Activated CD4-positive, alpha-beta T cell treated with anti-CD3 and anti-CD28 coated beads, Interleukin-2, amount 10 ng/mL, durations not matched to agents 7 days and 5 days (primary cell): ENCODE measurements at regions not wholly inside any gene's neighbourhood (a gene's known extent, or its start where the extent isn't known, plus 50 kb on each side); places are given as distances from the start of the nearest gene placed in this dataset.
A peak's percentile ranks its signal among the peaks of the same experiment; 100 is the strongest.

ENCODE experiments used
- CTCF ChIA-PET: fragments of 350-600 bp; sonication (Branson Sonifier 250); formaldehyde crosslinking; loops from one replicate; lab custom pipeline; 2021; ENCODE audit warnings: antibody characterized with exemption; lab: Charles Lee
- POLR2A ChIA-PET: fragments of 350-600 bp; sonication (Branson Sonifier 250); formaldehyde crosslinking; loops from one replicate; lab custom pipeline; 2021; ENCODE audit warnings: antibody characterized with exemption; lab: Charles Lee
- DNase-seq: peaks from one replicate; pipeline ENCODE4 v3.0.0-alpha.2; 2020
- H3K27ac Mint-ChIP-seq: one replicate; pipeline ENCODE4 v1.8.0; 2021; ENCODE audit warnings: mild to moderate bottlenecking, moderate library complexity, mixed read lengths
- H3K27me3 Mint-ChIP-seq: one replicate; pipeline ENCODE4 v1.8.0; 2021; ENCODE audit warnings: mixed read lengths
- H3K36me3 Mint-ChIP-seq: one replicate; pipeline ENCODE4 v1.8.0; 2021; ENCODE audit warnings: low read depth, mixed read lengths
- H3K4me1 Mint-ChIP-seq: one replicate; pipeline ENCODE4 v1.8.0; 2021; ENCODE audit warnings: mixed read lengths
- H3K4me3 Mint-ChIP-seq: one replicate; pipeline ENCODE4 v1.8.0; 2021; ENCODE audit warnings: mild to moderate bottlenecking, moderate library complexity, mixed read lengths
- H3K9me3 Mint-ChIP-seq: one replicate; pipeline ENCODE4 v1.8.0; 2021; ENCODE audit warnings: mixed read lengths

DNA sequence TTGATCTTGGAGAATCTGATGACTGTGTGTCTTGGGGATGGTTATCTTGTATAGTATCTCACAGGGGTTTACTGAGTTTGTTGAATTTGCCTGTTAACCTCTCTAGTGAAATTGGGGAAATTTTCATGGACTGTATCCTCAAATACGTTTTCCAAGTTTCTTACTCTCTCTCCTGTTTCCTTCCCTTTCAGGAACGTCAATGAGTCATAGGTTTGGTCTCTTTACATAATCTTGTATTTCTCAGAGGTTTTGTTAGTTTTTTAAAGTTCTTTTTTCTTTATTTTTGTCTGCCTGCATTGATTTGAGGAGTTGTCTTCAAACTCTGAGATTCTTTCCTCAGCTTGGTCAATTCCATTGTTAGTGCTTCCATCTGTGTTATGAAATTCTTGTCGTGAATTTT, 227.7 kb upstream of the GPRIN3 start:
- peaks cover 8% of the 10 kb centered on the region for H3K4me1 Mint-ChIP-seq
- H3K9me3 Mint-ChIP-seq = no peaks in the 10 kb centered on the region
- no peaks in the 10 kb centered on the region for H3K36me3 Mint-ChIP-seq
- ChIA-PET CTCF (no interaction called here), POLR2A (no interaction called here)
- peaks cover 43% of the 10 kb centered on the region for H3K27me3 Mint-ChIP-seq
- no peak overlapping the region for H3K4me3 Mint-ChIP-seq
- H3K27ac Mint-ChIP-seq = no peak overlapping the region
- no peak for DNase-seq

DNA sequence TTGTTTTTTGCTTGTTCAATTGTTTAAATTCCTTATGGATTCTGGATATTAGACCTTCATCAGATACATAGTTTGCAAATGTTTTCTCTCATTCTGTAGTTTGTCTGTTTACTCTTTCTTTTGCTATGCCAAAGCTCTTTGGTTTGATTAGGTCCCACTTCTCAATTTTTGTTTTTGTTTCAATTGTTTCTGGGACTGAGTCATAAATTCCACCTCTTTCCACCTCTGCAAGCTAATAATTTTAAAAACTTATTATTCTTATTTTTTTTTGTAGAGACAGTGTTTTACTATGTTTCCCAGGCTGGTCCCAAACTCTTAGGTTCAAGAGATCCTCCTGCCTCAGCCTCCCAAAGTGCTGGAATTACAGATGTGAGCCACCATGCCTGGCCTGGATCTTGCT, 226.8 kb upstream of the GPRIN3 start:
- Mint-ChIP-seq H3K27me3 (peaks cover 43% of the 10 kb centered on the region), H3K4me1 (peaks cover under 1% of the 10 kb centered on the region), H3K4me3 (no peak overlapping the region), H3K36me3 (no peaks in the 10 kb centered on the region), H3K27ac (no peak overlapping the region), H3K9me3 (no peaks in the 10 kb centered on the region)
- DNase-seq = no peak
- ChIA-PET POLR2A (no interaction called here), CTCF (no interaction called here)

DNA sequence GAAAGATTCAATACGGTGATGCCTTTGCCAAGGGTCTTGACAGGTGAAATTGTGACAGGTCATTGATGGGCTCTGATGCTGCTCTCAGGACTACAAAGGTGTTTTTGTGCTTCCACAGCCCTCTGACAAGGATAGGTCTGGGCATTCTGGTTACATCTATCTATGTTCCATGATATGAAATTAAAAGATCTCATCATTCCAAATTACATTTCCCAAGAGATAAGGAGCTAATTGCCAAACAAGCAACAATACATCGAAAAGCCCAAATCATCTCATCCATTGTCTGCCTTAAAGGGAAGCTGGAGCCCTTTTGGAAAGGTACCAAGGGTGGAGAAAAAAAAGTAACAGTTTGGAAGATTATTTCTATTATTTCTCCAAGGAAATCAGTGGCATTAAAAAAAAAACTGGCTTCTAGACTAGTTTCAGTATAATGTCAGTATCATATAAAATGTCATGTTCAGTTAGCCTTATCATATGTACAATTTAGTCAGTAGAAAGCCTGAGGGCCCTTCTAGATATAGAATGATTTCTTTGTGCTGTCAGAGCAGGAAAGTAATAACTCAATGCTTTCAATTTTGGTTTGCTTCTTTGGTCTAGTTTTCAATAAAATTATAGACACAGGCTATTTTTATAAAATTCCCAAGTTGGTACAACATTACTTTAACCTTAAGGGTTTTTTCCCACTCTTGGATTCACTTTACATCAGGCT, 224.5 kb upstream of the GPRIN3 start:
- H3K36me3 Mint-ChIP-seq = no peaks in the 10 kb centered on the region

DNA sequence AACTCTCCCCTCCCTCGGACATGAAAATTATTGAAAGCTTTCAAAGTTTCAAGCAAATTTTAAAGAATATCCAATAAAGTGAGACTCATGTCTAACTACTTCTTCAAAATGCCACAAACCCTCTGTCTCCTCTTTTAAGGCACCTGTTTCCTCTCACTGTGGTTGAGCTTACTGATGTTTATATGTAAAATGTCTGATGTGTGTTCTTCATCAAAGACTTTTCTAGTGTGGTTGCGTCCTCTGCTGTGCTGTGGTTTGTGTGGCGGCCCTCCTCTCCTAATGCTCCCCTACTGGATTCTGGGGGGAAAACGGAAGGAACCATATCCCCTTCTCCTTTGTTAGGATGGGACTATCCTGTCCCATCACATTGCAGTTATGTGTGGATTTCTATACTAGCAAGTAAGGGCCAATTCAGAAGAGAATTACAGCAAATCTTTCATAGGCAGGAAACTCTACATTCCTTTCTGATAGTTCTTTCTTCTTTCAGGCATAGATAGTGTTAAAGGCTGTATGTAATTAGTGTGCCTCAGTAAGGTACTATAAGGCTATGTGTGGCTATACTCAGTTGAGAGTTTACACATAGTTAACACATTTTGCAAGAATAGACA, 221.0 kb upstream of the GPRIN3 start:
- POLR2A ChIA-PET = no interaction called here
- Mint-ChIP-seq H3K27ac (peak overlapping the region; percentile 2), H3K9me3 (no peaks in the 10 kb centered on the region), H3K4me1 (peaks cover 12% of the 10 kb centered on the region), H3K36me3 (peaks cover 4% of the 10 kb centered on the region), H3K27me3 (peaks cover 61% of the 10 kb centered on the region), H3K4me3 (no peak overlapping the region)
- CTCF ChIA-PET = no interaction called here
- peak; percentile 49 for DNase-seq

More for the DNA sequence above, 224.5 kb upstream of the GPRIN3 start:
- peaks cover 12% of the 10 kb centered on the region for H3K4me1 Mint-ChIP-seq
- H3K27me3 Mint-ChIP-seq = peaks cover 51% of the 10 kb centered on the region
- H3K4me3 Mint-ChIP-seq = no peak overlapping the region
- no peak for DNase-seq
- H3K9me3 Mint-ChIP-seq = no peaks in the 10 kb centered on the region
- no peak overlapping the region for H3K27ac Mint-ChIP-seq
- ChIA-PET POLR2A (no interaction called here), CTCF (no interaction called here)

DNA sequence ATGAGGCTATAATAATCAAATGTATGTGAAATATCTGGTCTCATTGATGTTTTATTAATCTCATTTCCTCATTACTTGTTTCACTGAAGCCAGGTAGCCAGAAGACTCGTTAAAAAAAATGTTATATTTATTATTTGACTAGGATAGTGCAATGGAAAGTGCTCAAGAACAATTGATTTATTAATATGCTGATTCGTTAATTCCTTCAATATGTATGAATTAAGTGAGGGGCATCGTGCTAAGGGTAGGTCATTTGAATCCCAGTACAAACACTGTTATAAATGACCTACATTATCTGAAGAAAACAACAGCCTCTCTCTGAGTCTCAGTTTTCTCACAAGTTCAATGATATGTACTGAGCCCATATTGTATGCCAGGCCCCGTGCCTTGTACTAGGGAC, 214.2 kb upstream of the GPRIN3 start:
- H3K4me3 Mint-ChIP-seq = no peak overlapping the region
- DNase-seq = no peak
- no peak overlapping the region for H3K27ac Mint-ChIP-seq
- H3K4me1 Mint-ChIP-seq = no peaks in the 10 kb centered on the region
- ChIA-PET CTCF (no interaction called here), POLR2A (no interaction called here)
- H3K9me3 Mint-ChIP-seq = no peaks in the 10 kb centered on the region
- peaks cover 75% of the 10 kb centered on the region for H3K27me3 Mint-ChIP-seq
- H3K36me3 Mint-ChIP-seq = peaks cover 4% of the 10 kb centered on the region

DNA sequence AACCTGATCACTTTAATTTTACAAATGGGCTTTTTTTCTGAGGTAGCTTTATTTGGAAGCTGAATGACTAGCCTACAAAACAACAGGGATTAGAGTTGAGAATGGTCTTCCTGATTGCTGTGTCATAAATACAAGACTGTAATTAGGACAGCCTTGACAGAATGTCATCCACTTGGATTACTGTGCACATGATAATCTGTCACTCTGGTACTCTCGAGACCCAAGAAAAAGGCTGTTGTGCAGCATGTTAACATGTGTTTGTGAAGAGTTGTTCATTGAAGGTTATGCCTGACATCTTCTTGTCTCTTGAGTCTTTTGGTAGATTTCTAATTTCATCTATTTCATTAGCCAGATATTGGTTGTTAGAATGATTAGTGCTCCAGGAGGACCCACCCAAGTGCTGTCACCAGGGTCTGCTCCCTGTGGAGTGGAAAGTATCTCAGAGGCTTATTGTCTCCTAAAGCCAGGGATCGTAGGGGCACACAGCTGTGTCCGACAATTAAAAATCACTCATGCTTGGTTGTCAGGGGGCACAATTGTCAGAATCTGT, 212.2 kb upstream of the GPRIN3 start:
- Mint-ChIP-seq H3K36me3 (no peaks in the 10 kb centered on the region), H3K4me3 (no peak overlapping the region), H3K27me3 (peaks cover 72% of the 10 kb centered on the region), H3K9me3 (no peaks in the 10 kb centered on the region), H3K4me1 (no peaks in the 10 kb centered on the region), H3K27ac (no peak overlapping the region)
- CTCF ChIA-PET = no interaction called here
- DNase-seq = no peak
- POLR2A ChIA-PET = no interaction called here

DNA sequence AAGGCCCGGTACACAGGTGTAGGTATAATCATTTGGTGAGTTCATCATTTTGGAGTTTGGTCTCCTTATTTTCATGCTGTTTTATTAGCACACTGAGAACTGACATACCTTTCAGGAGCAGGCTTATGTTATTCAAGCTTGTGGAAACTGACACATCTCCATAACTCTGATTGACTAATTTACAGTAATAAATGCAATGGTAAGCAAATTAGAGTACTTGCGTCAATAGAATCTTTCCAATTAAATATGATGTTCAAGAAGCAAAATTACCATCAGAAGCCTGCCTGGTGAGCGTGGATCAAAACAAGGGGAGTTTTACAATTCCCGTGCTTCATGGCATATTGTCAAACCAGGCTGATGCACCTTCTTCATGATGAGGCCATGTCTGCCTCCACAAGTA, 210.7 kb upstream of the GPRIN3 start:
- POLR2A ChIA-PET = no interaction called here
- DNase-seq = no peak
- Mint-ChIP-seq H3K27me3 (peaks cover 73% of the 10 kb centered on the region), H3K4me1 (no peaks in the 10 kb centered on the region), H3K9me3 (no peaks in the 10 kb centered on the region), H3K4me3 (no peak overlapping the region), H3K27ac (no peak overlapping the region), H3K36me3 (no peaks in the 10 kb centered on the region)
- CTCF ChIA-PET = no interaction called here

DNA sequence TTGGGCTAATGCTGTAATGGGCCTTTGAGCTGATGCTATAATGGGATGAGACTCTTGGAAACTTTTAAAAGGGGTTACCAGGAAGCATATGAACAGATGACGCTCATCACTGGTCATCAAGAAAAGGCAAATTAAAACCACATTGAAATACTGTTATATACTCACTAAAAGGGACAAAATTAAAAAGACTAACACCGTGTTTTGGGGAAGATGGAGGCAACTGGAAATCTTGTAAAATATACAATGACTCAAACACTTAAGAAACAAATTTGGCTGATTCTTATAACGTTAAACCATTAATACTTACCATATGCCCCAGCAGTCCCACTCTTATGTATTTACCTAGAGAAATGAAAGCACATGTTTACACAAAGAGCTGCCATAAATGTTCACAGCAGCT, 207.2 kb upstream of the GPRIN3 start:
- H3K4me1 Mint-ChIP-seq = peaks cover 7% of the 10 kb centered on the region
- no peak overlapping the region for H3K4me3 Mint-ChIP-seq
- peaks cover 1% of the 10 kb centered on the region for H3K36me3 Mint-ChIP-seq
- no peak for DNase-seq
- ChIA-PET POLR2A (no interaction called here), CTCF (no interaction called here)
- H3K27ac Mint-ChIP-seq = no peak overlapping the region
- H3K27me3 Mint-ChIP-seq = peaks cover 63% of the 10 kb centered on the region
- peaks cover under 1% of the 10 kb centered on the region for H3K9me3 Mint-ChIP-seq

DNA sequence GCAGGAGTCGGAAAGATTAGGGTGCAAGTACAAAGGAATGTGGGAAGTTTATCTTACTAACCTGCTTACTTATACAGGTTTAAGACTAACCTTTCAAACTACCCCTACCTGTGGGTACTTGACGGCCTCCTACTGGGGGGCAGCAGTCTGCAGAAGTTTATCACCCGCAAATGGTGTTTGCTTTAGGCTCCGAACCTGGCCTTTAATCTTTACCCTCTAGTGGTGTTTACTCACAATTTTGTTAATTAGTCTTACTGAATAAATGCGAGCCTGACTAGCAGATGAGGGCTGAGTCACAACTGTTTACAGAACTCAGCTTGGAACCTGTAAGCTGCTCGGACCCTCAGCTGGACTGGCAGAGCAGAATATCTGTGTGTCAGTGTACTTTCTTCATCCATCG, 204.2 kb upstream of the GPRIN3 start:
- ChIA-PET POLR2A (no interaction called here), CTCF (no interaction called here)
- peaks cover 46% of the 10 kb centered on the region for H3K27me3 Mint-ChIP-seq
- peaks cover 8% of the 10 kb centered on the region for H3K9me3 Mint-ChIP-seq
- peaks cover 16% of the 10 kb centered on the region for H3K4me1 Mint-ChIP-seq
- H3K27ac Mint-ChIP-seq = no peak overlapping the region
- DNase-seq = no peak
- peaks cover 8% of the 10 kb centered on the region for H3K36me3 Mint-ChIP-seq
- H3K4me3 Mint-ChIP-seq = no peak overlapping the region

DNA sequence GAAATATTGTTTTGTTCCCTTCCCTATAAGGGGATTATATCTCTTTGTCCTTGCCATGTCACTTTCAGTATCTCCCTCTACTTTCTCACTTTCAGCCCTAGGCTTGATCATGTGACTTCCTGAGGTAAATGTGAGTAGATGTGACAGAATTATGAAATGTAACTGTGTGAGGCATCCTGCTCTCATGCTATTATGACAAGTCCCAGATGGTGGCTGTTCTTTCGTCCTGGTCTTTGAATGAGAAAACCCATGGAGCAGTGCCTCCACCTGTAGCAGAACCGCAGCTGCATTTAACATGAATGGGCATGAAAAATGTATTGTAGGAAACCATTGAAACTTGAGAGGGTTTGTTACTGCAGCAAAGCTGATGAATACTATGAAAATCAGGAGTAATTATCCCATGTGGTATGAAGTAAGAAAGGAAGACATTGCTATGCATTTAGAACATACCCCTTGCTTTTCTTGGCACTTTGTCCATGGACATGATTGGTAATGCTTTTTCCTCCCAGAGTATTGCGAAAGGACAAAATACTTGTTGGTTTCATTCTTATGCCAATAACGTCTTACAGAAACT, 202.2 kb upstream of the GPRIN3 start:
- peak; percentile 51 for DNase-seq
- Mint-ChIP-seq H3K9me3 (peaks cover 8% of the 10 kb centered on the region), H3K27me3 (peaks cover 37% of the 10 kb centered on the region), H3K27ac (peak overlapping the region; percentile 27), H3K4me1 (peaks cover 16% of the 10 kb centered on the region), H3K4me3 (peak overlapping the region; percentile 7), H3K36me3 (peaks cover 8% of the 10 kb centered on the region)
- ChIA-PET CTCF (no interaction called here), POLR2A (no interaction called here)

DNA sequence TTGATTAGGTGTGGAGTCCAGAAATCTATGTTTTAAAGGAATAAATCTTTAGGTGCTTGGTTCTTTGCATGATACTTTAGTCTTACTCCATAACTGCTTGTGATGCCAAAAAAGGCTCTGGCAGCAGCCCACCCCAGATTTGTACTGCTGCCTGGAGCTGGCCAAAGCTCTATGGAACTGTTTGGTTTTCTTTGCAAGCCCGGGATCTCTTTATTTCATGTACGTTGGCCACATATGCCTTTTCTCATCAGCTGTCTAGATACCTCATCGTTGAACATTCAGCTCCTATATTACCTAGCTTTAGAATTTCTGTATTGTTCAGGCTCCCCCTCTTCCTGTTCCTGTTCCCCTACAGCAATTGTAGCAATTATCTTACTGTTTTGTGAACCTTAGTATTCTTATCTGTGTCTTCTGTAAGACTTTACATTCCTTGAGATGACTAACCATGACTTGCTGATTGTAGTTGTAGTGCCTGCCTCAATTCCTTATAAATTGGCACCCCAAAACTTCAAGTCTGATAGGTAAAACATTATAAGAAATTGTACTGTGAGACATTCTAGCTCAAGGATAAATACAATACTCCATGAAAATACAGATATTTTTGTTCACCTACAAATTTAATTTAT, 199.4 kb upstream of the GPRIN3 start:
- ChIA-PET CTCF (interaction anchor here (1.6 kb wide), 1 partner anchor 35 kb away, joined by 3 read pairs; no protein-coding TSS in a partner anchor), POLR2A (no interaction called here)
- Mint-ChIP-seq H3K36me3 (peaks cover 10% of the 10 kb centered on the region), H3K4me3 (no peak overlapping the region), H3K4me1 (peaks cover 16% of the 10 kb centered on the region), H3K27me3 (peaks cover 20% of the 10 kb centered on the region), H3K27ac (no peak overlapping the region), H3K9me3 (peaks cover 9% of the 10 kb centered on the region)
- no peak for DNase-seq

DNA sequence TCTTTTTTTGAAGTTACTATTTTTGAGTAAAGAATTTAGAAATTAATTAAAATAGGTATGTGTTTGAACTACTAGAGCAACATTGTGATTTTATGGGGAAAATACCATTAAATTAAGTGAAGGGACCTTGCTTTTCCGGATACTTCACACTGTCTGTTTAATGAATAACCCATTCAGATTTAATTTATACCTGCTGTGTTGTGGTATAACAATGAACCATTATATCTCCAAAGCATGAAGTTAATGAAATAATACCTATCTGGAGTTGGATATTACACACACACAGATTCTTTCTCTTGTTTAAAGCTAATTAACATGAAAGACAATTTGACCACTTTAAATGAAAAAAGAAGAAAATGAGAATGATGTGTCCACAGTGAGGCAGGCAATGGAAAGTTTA, 195.0 kb upstream of the GPRIN3 start:
- Mint-ChIP-seq H3K4me1 (no peaks in the 10 kb centered on the region), H3K9me3 (peaks cover 2% of the 10 kb centered on the region), H3K4me3 (no peak overlapping the region), H3K36me3 (peaks cover 2% of the 10 kb centered on the region), H3K27me3 (peaks cover 35% of the 10 kb centered on the region), H3K27ac (no peak overlapping the region)
- DNase-seq = no peak
- ChIA-PET CTCF (interaction anchor here (1.2 kb wide), 1 partner anchor 8 kb away, joined by 3 read pairs; no protein-coding TSS in a partner anchor), POLR2A (no interaction called here)
